Breast epithelium (tissue), 4 donors: ENCODE measurements at regions not wholly inside any gene's neighbourhood (a gene's known extent, or its start where the extent isn't known, plus 50 kb on each side); places are given as distances from the start of the nearest gene placed in this dataset.

Experiments
- DNase-seq, 2 donors: peaks; one replicate each; pipeline ENCODE4 v3.0.0-alpha.2; 2019; ENCODE audit warnings: low spot score in 2 of 2
- H3K27ac ChIP-seq, 2 donors: fragments of 200-600 bp; sonication (generic) in 1 of 2; one replicate each; pipeline ENCODE4 v1.5.1; 2016 to 2019; ENCODE audit warnings: mild to moderate bottlenecking in 1 of 2
- H3K27me3 ChIP-seq, 2 donors: fragments of 200-600 bp; sonication (generic) in 1 of 2; one replicate each; pipeline versions ENCODE4 v1.5.1 to v1.6.0; 2017 to 2019; ENCODE audit warnings: control low read depth in 1 of 2, mild to moderate bottlenecking in 1 of 2
- H3K36me3 ChIP-seq: fragments of 200-600 bp; one replicate; pipeline ENCODE4 v1.5.1; 2019
- H3K4me1 ChIP-seq, 2 donors: fragments of 200-600 bp; sonication (generic); one replicate each; pipeline ENCODE4 v1.5.1; 2016 to 2019; ENCODE audit warnings: control low read depth in 1 of 2
- H3K4me3 ChIP-seq, 3 donors: fragments of 200-600 bp; sonication (generic); 1 replicate in 2 of 3; 2 replicates in 1 of 3; pipeline ENCODE4 v1.5.1; 2016 to 2019; ENCODE audit warnings: mild to moderate bottlenecking in 3 of 3, moderate library complexity in 2 of 3
- H3K9me3 ChIP-seq, 2 donors: fragments of 200-600 bp; sonication (generic) in 1 of 2; one replicate each; pipeline ENCODE4 v1.5.1; 2016 to 2019; ENCODE audit warnings: control low read depth in 1 of 2
- POLR2A ChIP-seq: fragments of 450-650 bp; IDR thresholded peaks from one replicate; pipeline ENCODE4 v1.6.1; 2016; ENCODE audit warnings: antibody characterized with exemption, mild to moderate bottlenecking, moderate library complexity
- POLR2AphosphoS5 ChIP-seq, 3 donors: sonication (generic); formaldehyde crosslinking; IDR thresholded peaks; one replicate each; pipeline ENCODE4 v1.6.1; 2017; ENCODE audit warnings: antibody characterized with exemption in 3 of 3
- intact Hi-C: fragments of 100-400 bp; cut with DNase I; formaldehyde crosslinking; loops from one replicate; pipeline ENCODE4 v1.15.1; 2023; ENCODE audit warnings: low total_unique reads
- TF ChIP-seq, protein P1 (sequence below), 3 donors: fragments of 450-650 bp; IDR thresholded peaks; one replicate each; pipeline ENCODE4 v1.5.1; 2016 to 2017; ENCODE audit warnings: antibody characterized with exemption in 3 of 3, mild to moderate bottlenecking in 3 of 3, moderate library complexity in 3 of 3

DNA sequence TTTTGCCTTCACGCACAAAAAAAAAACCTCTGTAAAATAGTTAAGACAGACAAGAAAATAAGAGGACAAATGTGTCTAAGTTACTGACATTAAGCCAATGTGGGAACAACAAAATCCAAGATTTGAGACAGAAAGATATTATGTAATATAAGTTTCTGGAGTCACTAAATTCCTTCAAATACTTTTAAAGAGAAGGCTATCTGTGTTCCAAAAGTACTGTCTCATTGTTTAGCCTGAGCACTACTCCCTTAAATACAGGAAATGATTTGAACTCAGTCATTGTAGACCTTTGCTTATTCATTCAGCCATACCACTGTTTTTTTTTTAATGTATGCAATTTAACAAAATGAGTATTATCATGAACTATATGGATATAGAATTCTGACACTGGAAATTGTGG is 82.7 kb upstream of the KITLG start:
- TF ChIP-seq POLR2A (no peak), POLR2AphosphoS5 (IDR thresholded peaks at IDR 0.05) (no peak)
- TF ChIP-seq, protein P1, sequence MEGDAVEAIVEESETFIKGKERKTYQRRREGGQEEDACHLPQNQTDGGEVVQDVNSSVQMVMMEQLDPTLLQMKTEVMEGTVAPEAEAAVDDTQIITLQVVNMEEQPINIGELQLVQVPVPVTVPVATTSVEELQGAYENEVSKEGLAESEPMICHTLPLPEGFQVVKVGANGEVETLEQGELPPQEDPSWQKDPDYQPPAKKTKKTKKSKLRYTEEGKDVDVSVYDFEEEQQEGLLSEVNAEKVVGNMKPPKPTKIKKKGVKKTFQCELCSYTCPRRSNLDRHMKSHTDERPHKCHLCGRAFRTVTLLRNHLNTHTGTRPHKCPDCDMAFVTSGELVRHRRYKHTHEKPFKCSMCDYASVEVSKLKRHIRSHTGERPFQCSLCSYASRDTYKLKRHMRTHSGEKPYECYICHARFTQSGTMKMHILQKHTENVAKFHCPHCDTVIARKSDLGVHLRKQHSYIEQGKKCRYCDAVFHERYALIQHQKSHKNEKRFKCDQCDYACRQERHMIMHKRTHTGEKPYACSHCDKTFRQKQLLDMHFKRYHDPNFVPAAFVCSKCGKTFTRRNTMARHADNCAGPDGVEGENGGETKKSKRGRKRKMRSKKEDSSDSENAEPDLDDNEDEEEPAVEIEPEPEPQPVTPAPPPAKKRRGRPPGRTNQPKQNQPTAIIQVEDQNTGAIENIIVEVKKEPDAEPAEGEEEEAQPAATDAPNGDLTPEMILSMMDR (IDR thresholded peaks at IDR 0.05) = no peak
- Histone ChIP-seq H3K27me3 (no peaks in the 10 kb centered on the region), H3K4me3 (no peak overlapping the region), H3K9me3 (no peaks in the 10 kb centered on the region), H3K4me1 (no peaks in the 10 kb centered on the region), H3K27ac (no peak overlapping the region), H3K36me3 (no peaks in the 10 kb centered on the region)
- no peak for DNase-seq
- intact Hi-C loops = no loop called here

DNA sequence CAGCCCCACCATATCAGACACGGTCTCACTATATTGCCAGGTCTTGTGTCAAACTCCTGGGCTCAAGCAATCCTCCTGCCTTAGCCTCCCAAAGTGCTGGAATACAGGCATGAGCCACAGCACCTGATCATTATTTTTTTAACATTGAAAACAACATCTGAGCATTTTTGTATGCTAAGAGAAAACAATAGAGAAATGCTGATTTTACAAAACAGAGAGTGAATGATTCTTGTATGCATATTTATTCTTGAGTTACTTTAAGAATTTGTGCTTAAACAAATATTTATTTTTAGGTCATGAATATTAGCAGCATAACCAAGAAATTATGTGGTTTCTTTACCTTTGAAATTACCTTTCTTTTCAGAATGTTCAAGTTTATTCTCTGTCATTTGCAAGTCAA is 81.8 kb upstream of the KITLG start:
- H3K4me1 ChIP-seq = no peaks in the 10 kb centered on the region
- intact Hi-C loops = no loop called here
- TF ChIP-seq, protein P1 (IDR thresholded peaks at IDR 0.05) = no peak
- TF ChIP-seq POLR2A (no peak), POLR2AphosphoS5 (IDR thresholded peaks at IDR 0.05) (no peak)

DNA sequence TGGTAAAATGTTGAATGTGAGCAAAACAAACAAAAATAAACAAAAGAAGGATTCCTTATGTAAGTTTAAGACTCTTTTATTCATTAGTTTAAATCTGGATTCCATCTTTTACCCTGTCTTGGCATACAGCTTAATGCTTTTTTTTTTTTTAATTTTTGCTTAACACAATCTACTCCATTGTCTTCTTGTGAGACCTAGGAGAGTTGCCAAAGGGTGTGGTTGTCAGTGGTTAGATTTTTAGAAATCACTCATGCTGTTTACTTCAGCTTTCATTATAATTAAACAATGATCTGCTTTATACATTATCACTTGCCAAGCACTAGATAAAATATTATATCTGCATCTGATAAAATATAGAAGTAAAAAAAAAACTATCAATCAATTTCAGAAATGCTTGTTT is 77.7 kb upstream of the KITLG start:
- DNase-seq = no peak
- TF ChIP-seq POLR2AphosphoS5 (IDR thresholded peaks at IDR 0.05) (no peak), POLR2A (no peak)
- TF ChIP-seq, protein P1 (IDR thresholded peaks at IDR 0.05) = no peak
- Histone ChIP-seq H3K36me3 (no peaks in the 10 kb centered on the region), H3K27ac (peak overlapping the region in 1 of 2 donors; percentile 16), H3K27me3 (no peaks in the 10 kb centered on the region), H3K4me3 (no peak overlapping the region), H3K4me1 (no peaks in the 10 kb centered on the region), H3K9me3 (no peaks in the 10 kb centered on the region)
- intact Hi-C loops = no loop called here

More for the DNA sequence above, 81.8 kb upstream of the KITLG start:
- Histone ChIP-seq H3K27ac (no peak overlapping the region), H3K36me3 (no peaks in the 10 kb centered on the region), H3K27me3 (no peaks in the 10 kb centered on the region), H3K9me3 (no peaks in the 10 kb centered on the region), H3K4me3 (no peak overlapping the region)
- DNase-seq = no peak

DNA sequence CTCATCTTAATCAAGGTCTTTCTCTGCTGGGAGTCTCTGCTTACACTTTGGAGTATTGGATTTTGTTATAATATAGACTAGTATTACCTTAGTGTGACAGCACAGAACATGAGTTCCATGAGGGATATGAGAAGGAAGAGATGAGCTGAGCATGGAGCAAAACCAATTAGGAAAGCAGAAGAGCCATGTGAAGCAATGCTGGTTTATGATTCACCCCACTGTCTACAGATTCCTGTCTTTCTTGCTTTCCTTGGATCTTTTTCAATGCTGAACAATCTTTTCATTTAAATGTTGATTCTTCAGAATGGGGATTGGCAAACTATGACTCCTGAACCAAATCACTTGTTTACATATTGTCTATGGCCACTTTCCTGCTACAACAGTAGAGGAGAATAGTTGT is 70.4 kb upstream of the KITLG start:
- DNase-seq = no peak
- TF ChIP-seq POLR2AphosphoS5 (IDR thresholded peaks at IDR 0.05) = no peak
- no peak for TF ChIP-seq POLR2A
- TF ChIP-seq, protein P1 (IDR thresholded peaks at IDR 0.05) = no peak
- no peaks in the 10 kb centered on the region for H3K36me3 ChIP-seq
- intact Hi-C loops = no loop called here
- peak overlapping the region in 1 of 2 donors; percentile 1 for H3K27ac ChIP-seq
- no peak overlapping the region for H3K4me3 ChIP-seq
- no peaks in the 10 kb centered on the region for H3K9me3 ChIP-seq
- H3K4me1 ChIP-seq = no peaks in the 10 kb centered on the region
- H3K27me3 ChIP-seq = no peaks in the 10 kb centered on the region

DNA sequence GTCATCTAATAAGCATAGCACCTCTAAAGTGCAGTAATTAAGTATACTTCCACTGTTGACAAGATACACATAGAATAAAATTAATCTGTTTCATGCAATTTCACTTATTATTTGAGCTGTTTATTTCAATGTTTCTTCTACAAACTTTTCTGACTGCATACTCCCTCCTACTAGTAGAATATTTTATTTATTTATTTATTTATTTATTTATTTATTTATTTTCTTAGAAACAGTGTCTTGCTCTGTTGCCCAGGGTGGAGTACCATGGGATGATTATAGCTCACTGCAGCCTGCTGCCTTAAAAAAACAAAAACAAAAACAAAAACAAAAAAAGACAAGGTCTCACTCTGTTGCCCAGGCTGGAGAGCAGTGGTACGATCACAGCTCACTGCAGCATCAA is 68.4 kb upstream of the KITLG start:
- H3K4me1 ChIP-seq = no peaks in the 10 kb centered on the region
- TF ChIP-seq POLR2A = no peak
- TF ChIP-seq, protein P1 (IDR thresholded peaks at IDR 0.05) = no peak
- TF ChIP-seq POLR2AphosphoS5 (IDR thresholded peaks at IDR 0.05) = no peak
- no peak overlapping the region for H3K4me3 ChIP-seq

More for the DNA sequence above, 68.4 kb upstream of the KITLG start:
- intact Hi-C loops = no loop called here
- Histone ChIP-seq H3K36me3 (no peaks in the 10 kb centered on the region), H3K9me3 (no peaks in the 10 kb centered on the region), H3K27me3 (no peaks in the 10 kb centered on the region), H3K27ac (no peak overlapping the region)
- DNase-seq = no peak
